ENCODE measurements at regions not wholly inside any gene's neighbourhood (a gene's known extent, or its start where the extent isn't known, plus 50 kb on each side); places are given as distances from the start of the nearest gene placed in this dataset.

- Histone ChIP-seq H3K9ac (replicated peaks in 1 of 4; ENCODE audit: extremely low read depth in 1 of 4, low read depth in 3 of 4, low read length in 3 of 4) (no peak overlapping the region), H3K27ac (ENCODE audit: low read depth, low read length) (no peak overlapping the region), H3K36me3 (ENCODE audit: control insufficient read depth in 2 of 4, insufficient read depth in 4 of 4, low read length in 3 of 4) (no peaks in the 10 kb centered on the region), H2BK15ac (ENCODE audit: low read length) (no peak overlapping the region), H4K5ac (ENCODE audit: insufficient read length, low read depth, low read length) (no peak overlapping the region), H3K4me1 (replicated peaks in 1 of 4; ENCODE audit: control insufficient read depth in 3 of 4, insufficient read depth in 4 of 4, low read length in 3 of 4) (no peaks in the 10 kb centered on the region), H3K23me2 (ENCODE audit: low read depth, low read length) (no peaks in the 10 kb centered on the region), H3K23ac (ENCODE audit: insufficient read length) (no peak overlapping the region), H2BK20ac (ENCODE audit: low read length) (no peak overlapping the region), H2BK12ac (ENCODE audit: low read depth, low read length) (no peak overlapping the region), H3K4ac (replicated peaks; ENCODE audit: insufficient read length, low read depth, low read length) (no peak overlapping the region), H3K4me3 (ENCODE audit: extremely low read depth in 1 of 4, insufficient read depth in 2 of 4, low read depth in 3 of 4, low read length in 4 of 4) (no peak overlapping the region), H4K8ac (ENCODE audit: extremely low read depth, insufficient read depth, low read length) (no peak overlapping the region), H3K79me2 (ENCODE audit: control insufficient read depth in 1 of 2, insufficient read depth in 2 of 2, low read length in 2 of 2) (no peaks in the 10 kb centered on the region), H3K56ac (replicated peaks; ENCODE audit: insufficient read length, low read depth, low read length) (no peak overlapping the region), H2AK5ac (ENCODE audit: low read depth, low read length) (no peak overlapping the region), H3K79me1 (ENCODE audit: low read depth, low read length) (no peaks in the 10 kb centered on the region), H2AFZ (ENCODE audit: low read length) (no peak overlapping the region), H4K91ac (replicated peaks; ENCODE audit: insufficient read length, low read length) (no peak overlapping the region), H3K27me3 (replicated peaks in 1 of 4; ENCODE audit: control insufficient read depth in 3 of 4, extremely low read depth in 1 of 4, insufficient read depth in 3 of 4, low read length in 3 of 4) (no peaks in the 10 kb centered on the region), H4K20me1 (replicated peaks in 1 of 2; ENCODE audit: control insufficient read depth in 1 of 2, insufficient read depth in 2 of 2, low read length in 2 of 2) (no peaks in the 10 kb centered on the region), H2BK120ac (replicated peaks; ENCODE audit: low read depth, low read length) (no peak overlapping the region), H3K9me3 (ENCODE audit: insufficient read depth in 2 of 2, low read depth in 1 of 2, low read length in 1 of 2) (peaks cover 77 to 99% of the 10 kb centered on the region in 2 experiments), H2BK5ac (ENCODE audit: low read depth, low read length) (no peak overlapping the region), H3K4me2 (ENCODE audit: insufficient read depth in 1 of 2, low read depth in 2 of 2, low read length in 2 of 2) (no peak overlapping the region), H3K14ac (ENCODE audit: insufficient read length) (no peak overlapping the region), H3K18ac (ENCODE audit: extremely low read depth, low read length) (no peak overlapping the region)
- ChIA-PET POLR2A (ENCODE audit: partially characterized antibody) (no interaction called here), CTCF (ENCODE audit: partially characterized antibody) (no interaction called here)
- DNase-seq (ENCODE audit: low read depth in 1 of 2, low spot score in 2 of 2), result no peak
- 88% methylated on average over 13 of the region's 19 CpGs; no CpG with 5 or more reads in 1 of the 2 experiments for WGBS, 2 experiments (ENCODE audit: extremely low coverage in 1 of 2, insufficient coverage in 1 of 2, insufficient read length in 1 of 2, insufficient replicate concordance in 2 of 2, low coverage in 1 of 2, low lambda C conversion rate in 2 of 2, missing lambda C conversion rate in 1 of 2)
- FAIRE-seq, result no peak
- TF ChIP-seq POLR2AphosphoS5 (IDR thresholded peaks at IDR 0.05; ENCODE audit: low read depth, low read length), result no peak
- TF ChIP-seq SIRT6 (IDR thresholded peaks at IDR 0.05; ENCODE audit: low read length), result no peak
- no peak for TF ChIP-seq ASH2L (IDR thresholded peaks at IDR 0.05; ENCODE audit: low read length)
- TF ChIP-seq SIX5 (IDR thresholded peaks at IDR 0.05; ENCODE audit: low read depth, low read length), result no peak
- no peak for TF ChIP-seq RXRA (IDR thresholded peaks at IDR 0.05; ENCODE audit: insufficient read depth, low read depth, low read length)
- no peak for TF ChIP-seq EZH2 (IDR thresholded peaks at IDR 0.05; ENCODE audit: low read depth, low read length, severe bottlenecking)
- TF ChIP-seq BCL11A (IDR thresholded peaks at IDR 0.05; ENCODE audit: low read depth in 2 of 2, low read length in 2 of 2), result no peak
- no peak for TF ChIP-seq POU5F1 (IDR thresholded peaks at IDR 0.05; ENCODE audit: low read depth, low read length)
These were observed 162.9 kb upstream of the ALG10B start for GRCh38 chr12:38153737-38154061.
